ENCODE measurements at regions not wholly inside any gene's neighbourhood (a gene's known extent, or its start where the extent isn't known, plus 50 kb on each side); places are given as distances from the start of the nearest gene placed in this dataset.

DNA sequence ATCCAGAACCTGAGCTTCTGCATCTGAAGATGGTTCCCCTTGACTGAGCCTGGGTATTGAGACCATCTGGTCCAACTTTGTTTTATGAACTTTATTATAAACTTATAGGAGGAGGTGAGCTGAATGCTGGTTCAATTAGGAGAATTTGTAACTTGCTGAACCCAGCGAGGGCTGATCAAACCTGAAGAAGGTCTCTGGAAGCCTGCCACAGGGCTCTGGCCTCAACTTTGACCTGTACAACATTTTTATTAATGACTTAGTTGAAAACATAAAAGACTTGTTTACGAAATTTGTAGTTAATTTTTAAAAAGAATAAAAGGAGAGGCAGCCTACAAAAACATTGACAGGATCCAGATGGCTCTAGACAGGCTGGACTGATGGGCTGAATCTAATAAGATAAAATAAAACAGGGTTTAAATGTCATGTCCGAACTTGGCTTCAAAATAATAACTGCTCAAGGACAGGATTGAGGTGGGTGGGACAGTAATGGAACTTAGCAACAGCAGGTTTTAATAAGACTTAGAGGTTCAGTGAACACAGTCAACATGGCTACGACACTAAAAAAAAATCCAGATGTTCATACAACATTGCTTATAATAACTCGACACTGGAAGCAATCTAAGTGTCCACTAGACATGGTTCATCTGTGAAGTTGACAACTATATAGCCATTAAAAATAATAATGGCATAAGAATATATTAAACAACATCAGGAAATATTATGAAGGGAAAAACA, 53.4 kb upstream of the GJB5 start:
- no peak overlapping the region for H3K9ac ChIP-seq (ENCODE audit: low read length)
- no peaks in the 10 kb centered on the region for H3K9me3 ChIP-seq (ENCODE audit: low read length)
- no peaks in the 10 kb centered on the region for H3K4me1 ChIP-seq (ENCODE audit: insufficient read depth, low read length, severe bottlenecking)
- H3F3A ChIP-seq (ENCODE audit: insufficient read depth, low read length) = no peaks in the 10 kb centered on the region
- H3K27me3 ChIP-seq (ENCODE audit: insufficient read depth, low read length) = no peaks in the 10 kb centered on the region
- H3K4me3 ChIP-seq (ENCODE audit: low read depth, low read length, poor library complexity, severe bottlenecking) = no peak overlapping the region
- H3K4me2 ChIP-seq (ENCODE audit: low read length) = no peak overlapping the region
- no peaks in the 10 kb centered on the region for H3K79me2 ChIP-seq (ENCODE audit: insufficient read depth, low read length)
- no peak overlapping the region for H3K27ac ChIP-seq (ENCODE audit: low read depth, low read length, poor library complexity, severe bottlenecking)
- no peaks in the 10 kb centered on the region for H3K36me3 ChIP-seq (ENCODE audit: insufficient read depth, low read length)
- H2AFZ ChIP-seq (ENCODE audit: low read length) = no peak overlapping the region
- no peaks in the 10 kb centered on the region for H4K20me1 ChIP-seq (ENCODE audit: insufficient read depth, low read length)
- TF ChIP-seq EZH2 (IDR thresholded peaks at IDR 0.05; ENCODE audit: borderline replicate concordance, low read length) (no peak), CTCF (IDR thresholded peaks at IDR 0.05; ENCODE audit: low read length) (no peak)
- H3K9me2 ChIP-seq (ENCODE audit: low read depth, low read length) = no peaks in the 10 kb centered on the region
